ENCODE measurements at regions not wholly inside any gene's neighbourhood (a gene's known extent, or its start where the extent isn't known, plus 50 kb on each side); places are given as distances from the start of the nearest gene placed in this dataset.

- H3K4me1 Mint-ChIP-seq = peaks cover 4% of the 10 kb centered on the region; the same call in 2 of the 3 replicates
- no peaks in the 10 kb centered on the region for H3K9me3 Mint-ChIP-seq
- no peaks in the 10 kb centered on the region for H3K36me3 Mint-ChIP-seq (ENCODE audit: low read depth)
- H3K4me1 ChIP-seq (ENCODE audit: insufficient read depth) = peaks cover 10% of the 10 kb centered on the region; the same call in 1 of the 2 replicates
- peaks cover 3% of the 10 kb centered on the region for H3K27me3 Mint-ChIP-seq (ENCODE audit: insufficient read depth, low read depth, poor library complexity)
- no peak overlapping the region for H3K4me3 Mint-ChIP-seq
- no peaks in the 10 kb centered on the region for H3K79me2 ChIP-seq (replicated peaks; ENCODE audit: insufficient read depth)
- H3F3A ChIP-seq (replicated peaks; ENCODE audit: low read depth) = no peaks in the 10 kb centered on the region
- H3K27ac ChIP-seq (ENCODE audit: low read depth) = no peak overlapping the region
- peaks cover 5% of the 10 kb centered on the region; the same call in 1 of the 2 replicates for H3K9me2 ChIP-seq (ENCODE audit: insufficient read depth)
- peak overlapping the region; percentile 31; the same call in 1 of the 2 replicates for H3K4me2 ChIP-seq
- no peaks in the 10 kb centered on the region for H4K20me1 ChIP-seq (replicated peaks; ENCODE audit: insufficient read depth)
- ATAC-seq (no peak), DNase-seq (ENCODE audit: low spot score) (no peak)
- no peak overlapping the region for H3K27ac Mint-ChIP-seq
- no peaks in the 10 kb centered on the region for H3K36me3 ChIP-seq (ENCODE audit: insufficient read depth)
- no peak for TF ChIP-seq REST (IDR thresholded peaks at IDR 0.05; ENCODE audit: unreplicated experiment)
- TF ChIP-seq NANOG (IDR thresholded peaks at IDR 0.05; ENCODE audit: borderline replicate concordance) = no peak
- TF ChIP-seq ETS1 (IDR thresholded peaks at IDR 0.05) = no peak
- TF ChIP-seq STAT1 (IDR thresholded peaks at IDR 0.05; ENCODE audit: unreplicated experiment) = no peak
- no peak for TF ChIP-seq ZNF462 (CRISPR knock-in tag; IDR thresholded peaks at IDR 0.05)
- TF ChIP-seq EZH2 (IDR thresholded peaks at IDR 0.05; ENCODE audit: low read depth, unreplicated experiment) = no peak
- TF ChIP-seq ZNF114 (CRISPR knock-in tag; IDR thresholded peaks at IDR 0.05) = no peak
- TF ChIP-seq ZNF331 (CRISPR knock-in tag; IDR thresholded peaks at IDR 0.05; ENCODE audit: low read depth) = no peak
- TF ChIP-seq CREB1 (CRISPR knock-in tag; IDR thresholded peaks at IDR 0.05; ENCODE audit: low read depth) = no peak
- no peak for TF ChIP-seq EZH2phosphoT487 (IDR thresholded peaks at IDR 0.05; ENCODE audit: unreplicated experiment)
- no peak for TF ChIP-seq CTCF (conservative IDR thresholded peaks at IDR 0.05; ENCODE audit: low read depth in 2 of 2)
- TF ChIP-seq POLR2AphosphoS5 (IDR thresholded peaks at IDR 0.05; ENCODE audit: low read depth) = no peak
- no peak for TF ChIP-seq JUNB (IDR thresholded peaks at IDR 0.05; ENCODE audit: unreplicated experiment)
- no peak overlapping the region for H3K4me3 ChIP-seq
- H3K27me3 ChIP-seq (ENCODE audit: insufficient read depth) = no peaks in the 10 kb centered on the region
- no peak overlapping the region for H2AFZ ChIP-seq
These were observed 1116.4 kb downstream of the JRKL start for GRCh38 chr11:97506076-97506759.

All from GM23338 (cell line).